Cerebellar nuclear complex (tissue), 1 donor: ENCODE measurements at regions not wholly inside any gene's neighbourhood (a gene's known extent, or its start where the extent isn't known, plus 50 kb on each side); places are given as distances from the start of the nearest gene placed in this dataset.

Experiments
- DNase-seq, 2 experiments: peaks; one replicate each; lab custom pipeline; 2025; lab: John Stamatoyannopoulos, UW

DNA sequence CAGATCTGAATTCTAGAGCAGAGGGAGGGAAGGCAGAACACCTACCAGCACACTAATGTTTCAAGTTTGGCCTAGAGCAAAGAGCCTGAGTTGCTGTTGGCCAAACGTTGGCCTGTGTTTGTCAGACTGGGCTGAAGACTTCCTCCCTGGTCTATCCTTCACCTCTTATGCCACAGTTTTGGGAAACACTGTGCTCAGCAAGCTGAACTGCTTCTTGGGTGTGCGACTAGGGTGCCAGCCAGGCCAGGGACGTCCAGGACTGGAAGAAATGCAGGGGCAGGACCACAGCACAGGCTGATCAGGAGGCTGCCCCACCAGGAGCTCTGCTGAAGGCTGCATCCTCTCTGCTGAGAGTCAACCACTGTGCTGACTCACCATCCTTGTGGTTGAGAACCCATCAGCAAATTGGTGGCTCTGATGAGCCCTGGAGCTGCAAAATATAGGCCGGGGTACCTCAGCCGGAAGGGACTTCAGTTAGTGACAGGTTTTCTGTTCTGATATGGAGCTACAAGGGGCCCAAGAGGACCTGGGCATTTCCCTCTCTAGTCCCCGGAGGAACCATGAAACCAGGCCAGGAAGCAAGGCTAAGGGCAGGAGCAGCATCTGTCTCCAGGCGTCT lies 131.6 kb upstream of the RASGRP1 start:
- DNase-seq = no peak

DNA sequence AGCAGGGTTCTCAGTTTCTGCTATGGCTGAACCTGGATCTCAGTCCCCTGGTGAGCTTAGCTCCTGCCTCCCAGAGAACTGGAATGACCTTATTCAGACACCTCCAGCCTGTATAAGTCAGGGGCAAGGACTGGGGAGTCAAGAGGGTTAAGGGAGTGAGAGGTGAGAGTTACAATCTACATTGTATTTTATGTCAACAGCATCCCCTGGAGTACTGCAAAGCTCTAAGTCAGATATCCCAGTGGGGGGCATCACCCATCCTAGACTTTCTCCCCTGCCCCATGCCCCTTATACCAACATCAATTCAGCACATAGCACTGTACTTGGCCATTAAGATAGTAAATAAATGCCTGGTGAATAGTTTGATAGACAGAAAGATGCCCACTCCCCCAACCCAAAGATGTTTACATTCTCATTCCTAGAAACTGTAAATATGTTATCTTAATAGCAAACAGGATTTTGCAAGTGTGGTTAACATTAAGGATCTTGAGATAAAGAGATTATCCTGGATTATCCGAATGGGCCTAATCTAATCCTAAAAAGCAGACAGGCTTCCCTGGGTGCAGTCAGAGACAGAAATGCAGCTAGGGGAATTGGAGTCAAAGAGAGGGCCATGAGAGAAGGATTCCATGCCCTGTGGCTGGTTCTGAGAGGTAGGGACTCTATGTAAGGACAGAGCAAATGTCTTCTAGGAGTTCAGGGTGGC lies 132.3 kb upstream of the RASGRP1 start:
- no peak for DNase-seq

DNA sequence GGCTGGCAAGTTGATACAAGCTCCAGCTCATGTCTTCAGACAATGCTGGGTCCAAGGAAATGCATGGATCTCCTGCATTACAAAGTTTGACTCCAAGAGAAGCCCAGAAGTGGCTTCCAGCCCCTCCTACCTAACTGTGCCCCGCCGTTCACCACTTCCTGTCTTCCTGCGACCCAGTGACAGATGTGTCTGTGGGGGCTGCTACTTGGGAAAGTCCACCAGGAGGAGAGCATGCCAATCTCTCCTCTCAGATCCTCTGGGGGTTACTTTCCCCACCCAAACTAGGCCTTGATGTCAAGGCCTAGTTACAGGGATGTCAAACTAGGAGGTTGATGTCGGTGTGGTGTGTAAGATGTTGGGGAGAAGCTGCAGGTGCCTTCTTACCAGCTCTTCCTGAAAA lies 133.6 kb upstream of the RASGRP1 start:
- DNase-seq = no peak

GRCh38 chr15:38699633-38700230 lies 135.1 kb upstream of the RASGRP1 start:
- DNase-seq = peak in 1 of 2 experiments; percentile 4

- DNase-seq = no peak
Observed at GRCh38 chr15:38701149-38701548, 136.5 kb upstream of the RASGRP1 start.

- DNase-seq = no peak
Observed at GRCh38 chr15:38702178-38702912, 137.7 kb upstream of the RASGRP1 start.

DNA sequence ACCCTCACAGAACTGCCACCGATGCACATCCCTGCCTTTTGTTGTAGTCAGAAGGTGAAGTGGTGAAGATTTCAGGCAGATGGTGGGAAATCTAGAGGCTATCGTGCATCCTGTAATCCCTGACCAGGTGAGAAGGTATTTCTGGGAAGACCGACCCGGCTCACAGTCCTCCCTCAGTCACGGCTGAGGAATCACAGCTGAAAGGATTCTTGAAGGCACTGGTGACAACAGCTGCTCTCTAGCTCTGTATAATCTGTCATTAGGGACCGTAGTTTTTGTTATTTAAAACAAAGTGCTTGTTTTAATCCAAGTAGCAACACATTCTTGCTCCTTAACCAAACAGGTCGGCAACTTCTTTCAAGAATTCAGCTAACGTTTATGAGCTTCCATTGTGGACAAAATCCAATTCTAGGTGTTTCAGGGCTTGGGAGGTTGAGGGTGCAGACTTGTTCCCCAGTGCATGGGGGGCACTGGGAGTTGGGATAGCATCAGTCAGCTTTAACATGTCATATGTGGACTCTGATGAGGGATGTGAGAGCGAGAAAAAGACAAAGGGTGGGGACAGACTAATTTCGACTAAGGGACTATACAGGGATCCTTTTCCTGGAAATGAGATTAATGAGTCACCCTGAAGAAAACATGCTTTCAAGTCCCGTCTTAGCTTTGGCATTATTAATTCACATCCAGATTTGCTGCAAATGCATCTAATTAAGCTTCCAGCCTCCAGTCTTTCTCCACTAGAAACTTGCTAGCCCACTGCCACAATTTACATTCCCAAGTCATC lies 141.0 kb upstream of the RASGRP1 start:
- DNase-seq = no peak

- no peak for DNase-seq
Observed at GRCh38 chr15:38706956-38707355, 142.3 kb upstream of the RASGRP1 start.

GRCh38 chr15:38707802-38708671 lies 143.4 kb upstream of the RASGRP1 start:
- DNase-seq = peak in 1 of 2 experiments; percentile 11

- DNase-seq = no peak
Observed at GRCh38 chr15:38708672-38709180, 144.1 kb upstream of the RASGRP1 start.

- DNase-seq = no peak
Observed at GRCh38 chr15:38709196-38709595, 144.6 kb upstream of the RASGRP1 start.

DNA sequence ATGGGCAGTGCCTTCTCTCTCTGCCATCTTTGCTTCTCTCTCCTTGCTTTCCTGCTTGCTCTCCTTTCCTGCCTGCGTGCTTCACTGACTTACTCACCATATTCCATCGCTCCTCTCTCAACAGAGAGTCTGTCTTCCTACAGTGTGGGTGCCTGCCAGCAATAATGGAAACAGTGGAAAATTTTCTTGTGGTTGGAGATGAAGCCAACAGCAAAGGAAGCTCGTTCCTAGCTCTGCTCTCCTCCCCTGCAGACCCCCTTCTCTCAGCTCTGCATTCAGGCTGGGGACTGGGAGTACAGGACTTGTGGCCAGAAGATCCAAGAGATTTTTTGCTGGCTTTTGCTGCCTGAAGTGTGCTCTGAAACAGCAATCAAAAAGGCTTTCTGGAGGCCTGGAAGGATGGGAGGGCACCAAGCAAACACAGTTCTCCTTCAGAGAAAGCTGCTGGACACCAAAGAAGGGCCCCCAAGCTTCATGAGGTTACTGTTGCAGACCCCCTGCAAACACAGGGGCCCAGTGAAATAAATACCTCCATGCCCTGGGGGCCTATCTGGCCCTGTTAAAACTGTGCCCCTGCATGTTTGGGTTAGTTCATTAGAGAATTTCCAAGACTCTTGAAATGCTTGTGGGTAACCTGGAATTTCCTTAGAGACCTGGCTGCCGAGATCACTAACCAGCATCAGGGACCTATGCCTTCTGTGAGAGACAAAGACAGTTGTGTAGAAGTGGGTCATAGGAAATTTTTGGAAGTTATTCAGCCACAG lies 149.9 kb upstream of the RASGRP1 start:
- DNase-seq = no peak

- no peak for DNase-seq
Observed at GRCh38 chr15:38720893-38721567, 156.4 kb upstream of the RASGRP1 start.

- DNase-seq = no peak
Observed at GRCh38 chr15:38721568-38721945, 156.9 kb upstream of the RASGRP1 start.

DNA sequence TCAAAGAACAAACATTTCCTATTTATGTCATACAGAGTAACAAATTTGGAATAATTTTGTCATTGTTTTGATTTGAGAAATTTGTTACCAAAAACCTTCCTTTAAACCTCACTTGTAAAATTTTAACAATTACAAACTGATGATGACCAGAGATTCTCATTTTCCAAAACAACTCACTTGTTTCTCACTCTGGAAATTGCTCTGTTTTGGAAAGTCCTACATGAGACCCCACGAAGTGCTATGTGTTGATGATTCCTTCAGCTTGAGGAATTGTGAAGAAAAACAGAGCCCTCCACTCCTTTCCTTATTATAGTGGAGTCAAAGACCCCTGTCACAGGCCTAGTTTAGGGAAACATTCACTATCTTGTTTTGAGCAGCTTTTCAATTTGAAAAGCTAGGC lies 157.6 kb upstream of the RASGRP1 start:
- no peak for DNase-seq

DNA sequence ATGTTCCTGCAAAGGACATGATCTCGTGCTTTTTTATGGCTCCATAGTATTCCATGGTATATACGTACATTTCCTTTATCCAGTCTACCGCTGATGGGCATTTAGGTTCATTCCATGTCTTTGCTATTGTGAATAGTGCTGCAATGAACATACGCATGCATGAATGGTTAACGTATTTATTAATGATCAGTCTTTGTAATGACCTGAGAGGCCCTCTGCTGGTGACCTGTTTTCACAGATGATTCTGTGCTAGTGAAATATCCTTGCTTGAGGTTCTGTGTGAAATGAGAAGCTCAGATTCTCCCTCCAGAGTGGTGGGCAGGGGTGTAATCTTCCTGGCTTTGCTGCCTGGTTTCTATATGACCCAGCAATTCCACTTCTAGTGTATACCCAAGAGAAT lies 160.2 kb upstream of the RASGRP1 start:
- no peak for DNase-seq

GRCh38 chr15:38726187-38726586 lies 161.6 kb upstream of the RASGRP1 start:
- no peak for DNase-seq

DNA sequence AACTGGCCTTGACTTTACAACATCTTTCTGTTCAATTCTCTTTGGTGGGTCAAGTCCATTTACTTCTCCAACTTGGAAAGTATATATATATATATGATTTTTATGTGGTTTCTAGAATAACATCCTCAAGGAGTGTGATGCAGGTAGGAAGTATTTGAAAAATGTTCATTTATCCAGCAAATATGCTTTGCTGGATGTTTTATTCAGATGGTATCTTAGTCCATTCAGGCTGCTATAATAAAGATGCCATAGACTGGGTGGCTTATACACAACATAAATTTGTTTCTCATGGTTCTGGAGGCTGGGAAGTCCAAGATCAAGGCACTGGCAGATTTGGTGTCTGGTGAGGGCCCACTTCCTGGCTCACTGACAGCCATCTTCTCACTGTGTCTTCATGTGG lies 168.7 kb upstream of the RASGRP1 start:
- no peak for DNase-seq

- no peak for DNase-seq
Observed at GRCh38 chr15:38740206-38740605, 175.6 kb upstream of the RASGRP1 start.
